Panc1 (cell line): ENCODE measurements at regions not wholly inside any gene's neighbourhood (a gene's known extent, or its start where the extent isn't known, plus 50 kb on each side); places are given as distances from the start of the nearest gene placed in this dataset.

Experiments
- ATAC-seq: fragments of 200-7000 bp; cut with Tn5 transposase; 2 replicates; pipeline ENCODE4 v1.9.1; 2020; ENCODE audit warnings: mild to moderate bottlenecking, moderate library complexity
- BruUV-seq: library from RNA; stranded (reverse); fragments of 400-500 nt; replicated peaks from 2 replicates; lab custom pipeline; 2021; lab: Mats Ljungman, UMichigan
- CTCF ChIA-PET: fragments of 300-600 bp; sonication (Branson Sonifier 250); formaldehyde crosslinking; loops from one replicate; lab custom pipeline; 2022; ENCODE audit warnings: antibody characterized with exemption; lab: Charles Lee
- POLR2A ChIA-PET: fragments of 300-600 bp; sonication (Branson Sonifier 250); formaldehyde crosslinking; loops from one replicate; lab custom pipeline; 2022; ENCODE audit warnings: antibody characterized with exemption; lab: Charles Lee
- DNase-seq: peaks from one replicate; pipeline ENCODE4 v3.0.0-alpha.2; 2010; ENCODE audit warnings: low read depth, low spot score
- H3K27ac ChIP-seq: 2 replicates; pipeline ENCODE4 v1.5.1; 2011; ENCODE audit warnings: mild to moderate bottlenecking, low read length, inconsistent platforms
- H3K27me3 ChIP-seq: fragments of 200-500 bp; sonication (Bioruptor generic); 2 replicates; pipeline ENCODE4 v1.6.0; 2014; ENCODE audit warnings: low read length, inconsistent platforms; ENCODE audit not compliant: control insufficient read depth, insufficient read depth
- H3K36me3 ChIP-seq: fragments of 200-500 bp; sonication (Bioruptor generic); 2 replicates; pipeline ENCODE4 v1.5.1; 2014; ENCODE audit warnings: inconsistent platforms, mild to moderate bottlenecking, low read length, moderate library complexity; ENCODE audit not compliant: control insufficient read depth, insufficient read depth
- H3K4me1 ChIP-seq: 2 replicates; pipeline ENCODE4 v1.5.1; 2011; ENCODE audit warnings: inconsistent platforms, mild to moderate bottlenecking, low read length, moderate library complexity; ENCODE audit not compliant: control insufficient read depth, insufficient read depth
- H3K4me3 ChIP-seq, 2 experiments: 2 replicates each; pipeline ENCODE4 v1.5.1; 2011 to 2012; ENCODE audit warnings: low read depth in 2 of 2, low read length in 2 of 2, mild to moderate bottlenecking in 2 of 2, inconsistent platforms in 1 of 2, moderate library complexity in 1 of 2
- H3K9me3 ChIP-seq: fragments of 200-500 bp; sonication (Bioruptor generic); 2 replicates; pipeline ENCODE4 v1.5.1; 2014; ENCODE audit warnings: low read depth, mild to moderate bottlenecking, inconsistent platforms, low read length, moderate library complexity; ENCODE audit not compliant: control insufficient read depth, insufficient read depth
- POLR2AphosphoS5 ChIP-seq: IDR thresholded peaks from 2 replicates; pipeline ENCODE4 v1.6.1; 2012; ENCODE audit warnings: mild to moderate bottlenecking, low read depth, low read length, moderate library complexity
- SIN3A ChIP-seq: IDR thresholded peaks from 2 replicates; pipeline ENCODE4 v1.6.1; 2012; ENCODE audit warnings: low read depth, mild to moderate bottlenecking, low read length, moderate library complexity, borderline replicate concordance; ENCODE audit not compliant: insufficient read depth
- TCF7L2 ChIP-seq: IDR thresholded peaks from 2 replicates; pipeline ENCODE4 v1.6.1; 2011; ENCODE audit warnings: mild to moderate bottlenecking, low read depth, low read length, inconsistent platforms
- in situ Hi-C: cut with HindIII; loops from 2 replicates; pipeline ENCODE4 v1.10.0; 2016; ENCODE audit warnings: low sequenced_read_pairs, low pct_unique_long_range_greater_than_20kb
- intact Hi-C: fragments of 100-400 bp; cut with micrococcal nuclease; formaldehyde crosslinking; loops from one replicate; pipeline ENCODE4 v1.10.0; 2022; ENCODE audit not compliant: unreplicated experiment
- TF ChIP-seq, protein P1 (sequence below): fragments of 450-650 bp; IDR thresholded peaks from 2 replicates; pipeline ENCODE4 v1.5.1; 2017; ENCODE audit warnings: mild to moderate bottlenecking
- TF ChIP-seq, protein P2 (sequence below), 2 experiments: IDR thresholded peaks; 2 replicates each; pipeline ENCODE4 v1.6.1; 2011 to 2012; ENCODE audit warnings: low read depth in 2 of 2, control low read depth in 1 of 2, low read length in 1 of 2, mild to moderate bottlenecking in 1 of 2, moderate library complexity in 1 of 2; ENCODE audit not compliant: insufficient read depth in 1 of 2

DNA sequence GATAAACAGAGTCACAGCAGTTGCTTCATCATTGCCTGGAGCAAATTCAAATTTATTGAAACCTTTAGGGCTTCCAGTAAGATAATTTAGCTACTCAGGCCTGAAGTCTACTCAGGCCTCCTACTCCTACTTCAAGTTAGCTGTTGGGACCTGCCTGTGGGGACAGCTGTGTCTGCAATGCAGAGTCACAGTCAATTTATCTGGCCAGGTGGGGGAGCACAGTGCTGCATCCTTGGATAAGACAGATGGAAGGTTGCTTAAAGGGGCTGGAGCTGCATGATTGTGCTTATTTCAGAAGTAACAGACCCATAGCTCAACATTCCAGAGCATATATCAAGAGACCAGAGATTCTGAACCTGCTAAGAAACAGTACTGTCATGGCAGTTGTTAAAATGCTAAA, 932.1 kb downstream of the QKI start:
- intact Hi-C loops, result no loop called here
- H3K27me3 ChIP-seq, result no peaks in the 10 kb centered on the region
- ATAC-seq (no peak), DNase-seq (no peak)
- H3K4me1 ChIP-seq, result no peaks in the 10 kb centered on the region
- H3K36me3 ChIP-seq, result no peaks in the 10 kb centered on the region
- ChIA-PET CTCF (no interaction called here), POLR2A (no interaction called here)
- H3K9me3 ChIP-seq, result no peaks in the 10 kb centered on the region
- no TSS peak for BruUV-seq
- TF ChIP-seq TCF7L2 (no peak), SIN3A (no peak), POLR2AphosphoS5 (no peak)
- TF ChIP-seq, protein P1, sequence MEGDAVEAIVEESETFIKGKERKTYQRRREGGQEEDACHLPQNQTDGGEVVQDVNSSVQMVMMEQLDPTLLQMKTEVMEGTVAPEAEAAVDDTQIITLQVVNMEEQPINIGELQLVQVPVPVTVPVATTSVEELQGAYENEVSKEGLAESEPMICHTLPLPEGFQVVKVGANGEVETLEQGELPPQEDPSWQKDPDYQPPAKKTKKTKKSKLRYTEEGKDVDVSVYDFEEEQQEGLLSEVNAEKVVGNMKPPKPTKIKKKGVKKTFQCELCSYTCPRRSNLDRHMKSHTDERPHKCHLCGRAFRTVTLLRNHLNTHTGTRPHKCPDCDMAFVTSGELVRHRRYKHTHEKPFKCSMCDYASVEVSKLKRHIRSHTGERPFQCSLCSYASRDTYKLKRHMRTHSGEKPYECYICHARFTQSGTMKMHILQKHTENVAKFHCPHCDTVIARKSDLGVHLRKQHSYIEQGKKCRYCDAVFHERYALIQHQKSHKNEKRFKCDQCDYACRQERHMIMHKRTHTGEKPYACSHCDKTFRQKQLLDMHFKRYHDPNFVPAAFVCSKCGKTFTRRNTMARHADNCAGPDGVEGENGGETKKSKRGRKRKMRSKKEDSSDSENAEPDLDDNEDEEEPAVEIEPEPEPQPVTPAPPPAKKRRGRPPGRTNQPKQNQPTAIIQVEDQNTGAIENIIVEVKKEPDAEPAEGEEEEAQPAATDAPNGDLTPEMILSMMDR, result no peak
- TF ChIP-seq, protein P2, sequence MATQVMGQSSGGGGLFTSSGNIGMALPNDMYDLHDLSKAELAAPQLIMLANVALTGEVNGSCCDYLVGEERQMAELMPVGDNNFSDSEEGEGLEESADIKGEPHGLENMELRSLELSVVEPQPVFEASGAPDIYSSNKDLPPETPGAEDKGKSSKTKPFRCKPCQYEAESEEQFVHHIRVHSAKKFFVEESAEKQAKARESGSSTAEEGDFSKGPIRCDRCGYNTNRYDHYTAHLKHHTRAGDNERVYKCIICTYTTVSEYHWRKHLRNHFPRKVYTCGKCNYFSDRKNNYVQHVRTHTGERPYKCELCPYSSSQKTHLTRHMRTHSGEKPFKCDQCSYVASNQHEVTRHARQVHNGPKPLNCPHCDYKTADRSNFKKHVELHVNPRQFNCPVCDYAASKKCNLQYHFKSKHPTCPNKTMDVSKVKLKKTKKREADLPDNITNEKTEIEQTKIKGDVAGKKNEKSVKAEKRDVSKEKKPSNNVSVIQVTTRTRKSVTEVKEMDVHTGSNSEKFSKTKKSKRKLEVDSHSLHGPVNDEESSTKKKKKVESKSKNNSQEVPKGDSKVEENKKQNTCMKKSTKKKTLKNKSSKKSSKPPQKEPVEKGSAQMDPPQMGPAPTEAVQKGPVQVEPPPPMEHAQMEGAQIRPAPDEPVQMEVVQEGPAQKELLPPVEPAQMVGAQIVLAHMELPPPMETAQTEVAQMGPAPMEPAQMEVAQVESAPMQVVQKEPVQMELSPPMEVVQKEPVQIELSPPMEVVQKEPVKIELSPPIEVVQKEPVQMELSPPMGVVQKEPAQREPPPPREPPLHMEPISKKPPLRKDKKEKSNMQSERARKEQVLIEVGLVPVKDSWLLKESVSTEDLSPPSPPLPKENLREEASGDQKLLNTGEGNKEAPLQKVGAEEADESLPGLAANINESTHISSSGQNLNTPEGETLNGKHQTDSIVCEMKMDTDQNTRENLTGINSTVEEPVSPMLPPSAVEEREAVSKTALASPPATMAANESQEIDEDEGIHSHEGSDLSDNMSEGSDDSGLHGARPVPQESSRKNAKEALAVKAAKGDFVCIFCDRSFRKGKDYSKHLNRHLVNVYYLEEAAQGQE (IDR thresholded peaks at IDR 0.05; ENCODE audit: insufficient read depth in 1 of 2, low read depth in 2 of 2, low read length in 1 of 2), result no peak
- no peak overlapping the region for H3K4me3 ChIP-seq
- in situ Hi-C loops, result no loop called here
- H3K27ac ChIP-seq, result no peak overlapping the region

DNA sequence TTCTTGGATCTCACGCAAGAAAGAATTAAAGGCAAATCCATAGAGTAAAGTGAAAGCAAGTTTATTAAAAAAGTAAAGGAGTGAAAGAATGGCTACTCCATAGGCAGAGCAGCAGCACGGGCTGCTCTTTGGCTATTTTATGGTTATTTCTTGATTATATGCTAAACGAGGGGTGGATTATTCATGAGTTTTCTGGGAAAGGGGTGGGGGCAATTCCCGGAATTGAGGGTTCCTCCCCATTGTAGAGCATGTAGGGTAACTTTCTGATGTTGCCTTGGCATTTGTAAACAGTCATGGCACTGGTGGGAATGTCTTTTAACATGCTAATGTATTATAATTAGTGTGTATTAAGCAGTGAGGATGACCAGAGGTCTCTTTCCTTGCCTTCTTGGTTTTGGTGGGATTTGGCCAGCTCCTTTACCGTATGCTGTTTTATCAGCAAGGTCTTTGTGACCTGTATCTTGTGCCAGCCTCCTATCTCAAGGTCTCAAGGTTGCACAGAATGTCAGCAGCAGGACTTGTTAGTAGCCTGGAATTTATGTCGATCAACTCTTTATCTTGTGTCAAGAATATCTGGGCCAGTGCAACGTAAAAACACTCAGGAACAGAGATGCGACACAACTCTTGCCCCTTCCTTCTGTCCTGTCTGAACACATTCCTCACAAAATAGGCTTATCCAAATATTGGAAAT, 931.4 kb downstream of the QKI start:
- DNase-seq (no peak), ATAC-seq (no peak)
- no peaks in the 10 kb centered on the region for H3K36me3 ChIP-seq
- TF ChIP-seq TCF7L2 (no peak), SIN3A (no peak), POLR2AphosphoS5 (no peak)
- TF ChIP-seq, protein P2 (IDR thresholded peaks at IDR 0.05; ENCODE audit: insufficient read depth in 1 of 2, low read depth in 2 of 2, low read length in 1 of 2), result no peak
- TF ChIP-seq, protein P1, result no peak
- H3K27ac ChIP-seq, result no peak overlapping the region
- intact Hi-C loops, result no loop called here
- POLR2A ChIA-PET, result no interaction called here
- no TSS peak for BruUV-seq
- no peaks in the 10 kb centered on the region for H3K4me1 ChIP-seq
- in situ Hi-C loops, result no loop called here
- no peaks in the 10 kb centered on the region for H3K27me3 ChIP-seq
- no peaks in the 10 kb centered on the region for H3K9me3 ChIP-seq
- CTCF ChIA-PET, result no interaction called here
- H3K4me3 ChIP-seq, result no peak overlapping the region
